SU-DHL-6 (cell line): ENCODE measurements at regions not wholly inside any gene's neighbourhood (a gene's known extent, or its start where the extent isn't known, plus 50 kb on each side); places are given as distances from the start of the nearest gene placed in this dataset.

Experiments
- CTCF ChIP-seq: fragments of 200-600 bp; sonication (generic); IDR thresholded peaks from one replicate; pipeline ENCODE4 v1.5.1; 2017; ENCODE audit warnings: antibody characterized with exemption, mild to moderate bottlenecking, low read length, moderate library complexity; ENCODE audit not compliant: insufficient read depth, poor library complexity, severe bottlenecking
- EZH2phosphoT487 ChIP-seq: fragments of 200-600 bp; sonication (generic), shearing (Covaris generic); conservative IDR thresholded peaks from 2 replicates; pipeline ENCODE4 v1.6.1; 2018; ENCODE audit warnings: mild to moderate bottlenecking, antibody characterized with exemption, low read length, moderate library complexity, mixed read lengths

GRCh38 chr5:74257645-74258313, 382.7 kb downstream of the ENC1 start:
- TF ChIP-seq CTCF (no peak), EZH2phosphoT487 (no peak)
